Fibroblast of skin of right quadriceps (primary cell): ENCODE measurements at regions not wholly inside any gene's neighbourhood (a gene's known extent, or its start where the extent isn't known, plus 50 kb on each side); places are given as distances from the start of the nearest gene placed in this dataset.
"Not testable (repeated sequence)": the region's sequence is repeated elsewhere in the genome, so short reads cannot be mapped to it uniquely, and the experiment has no call there.

Source experiments
- DNase-seq: peaks from one replicate; pipeline ENCODE4 v3.0.0-alpha.2; 2013

- DNase-seq: no peak
Measured at GRCh38 chr5:161027763-161028162, 175.8 kb upstream of the ATP10B start.

- DNase-seq: no peak
Measured at GRCh38 chr5:161023551-161023950, 171.5 kb upstream of the ATP10B start.

- DNase-seq: no peak
Measured at GRCh38 chr5:161022151-161022550, 170.1 kb upstream of the ATP10B start.

GRCh38 chr5:161009817-161010216 lies 157.8 kb upstream of the ATP10B start:
- DNase-seq: no peak

- no peak for DNase-seq
Measured at GRCh38 chr5:161009194-161009593, 157.2 kb upstream of the ATP10B start.

- no peak for DNase-seq
Measured at GRCh38 chr5:161007879-161008278, 155.9 kb upstream of the ATP10B start.

GRCh38 chr5:161002571-161003074 lies 150.6 kb upstream of the ATP10B start:
- no peak for DNase-seq

- no peak for DNase-seq
Measured at GRCh38 chr5:161001604-161002003, 149.6 kb upstream of the ATP10B start.

- not testable (repeated sequence) for DNase-seq
Measured at GRCh38 chr5:161001142-161001541, 149.1 kb upstream of the ATP10B start.

- DNase-seq: no peak
Measured at GRCh38 chr5:160991205-160991604, 139.2 kb upstream of the ATP10B start.

GRCh38 chr5:160979385-160979784 lies 127.4 kb upstream of the ATP10B start:
- DNase-seq: no peak

GRCh38 chr5:160978944-160979343 lies 126.9 kb upstream of the ATP10B start:
- no peak for DNase-seq

GRCh38 chr5:160976181-160976580 lies 124.2 kb upstream of the ATP10B start:
- DNase-seq: no peak

- no peak for DNase-seq
Measured at GRCh38 chr5:160970605-160971191, 118.7 kb upstream of the ATP10B start.

- DNase-seq: no peak
Measured at GRCh38 chr5:160969645-160970044, 117.6 kb upstream of the ATP10B start.

- DNase-seq: no peak
Measured at GRCh38 chr5:160968480-160968879, 116.5 kb upstream of the ATP10B start.

- DNase-seq: no peak
Measured at GRCh38 chr5:160966921-160967320, 114.9 kb upstream of the ATP10B start.

GRCh38 chr5:160961761-160962160 lies 109.8 kb upstream of the ATP10B start:
- no peak for DNase-seq

- DNase-seq: no peak
Measured at GRCh38 chr5:160961038-160961437, 109.0 kb upstream of the ATP10B start.

GRCh38 chr5:160960592-160960991 lies 108.6 kb upstream of the ATP10B start:
- no peak for DNase-seq

- peak; percentile 9 for DNase-seq
Measured at GRCh38 chr5:160959804-160960203, 107.8 kb upstream of the ATP10B start.

GRCh38 chr5:160957312-160957861 lies 105.4 kb upstream of the ATP10B start:
- DNase-seq: no peak

GRCh38 chr5:160956051-160956450 lies 104.0 kb upstream of the ATP10B start:
- no peak for DNase-seq

- DNase-seq: no peak
Measured at GRCh38 chr5:160950311-160950710, 98.3 kb upstream of the ATP10B start.

GRCh38 chr5:160940725-160941124 lies 88.7 kb upstream of the ATP10B start:
- DNase-seq: no peak
